ENCODE measurements at regions not wholly inside any gene's neighbourhood (a gene's known extent, or its start where the extent isn't known, plus 50 kb on each side); places are given as distances from the start of the nearest gene placed in this dataset.

- no peak for TF ChIP-seq CTCF (IDR thresholded peaks at IDR 0.05; ENCODE audit: low read depth, low read length)
- no peak for TF ChIP-seq MYC (IDR thresholded peaks at IDR 0.05; ENCODE audit: low read depth, low read length)
- no peak for TF ChIP-seq POLR2A (IDR thresholded peaks at IDR 0.05; ENCODE audit: extremely low read depth, insufficient read length)
Measured at GRCh38 chr3:193902607-193903511, 233.1 kb upstream of the HES1 start.
